K562 (cell line): ENCODE measurements at regions not wholly inside any gene's neighbourhood (a gene's known extent, or its start where the extent isn't known, plus 50 kb on each side); places are given as distances from the start of the nearest gene placed in this dataset.
A peak's percentile ranks its signal among the peaks of the same experiment; 100 is the strongest.

ENCODE experiments used
- ARID3B ChIP-seq: fragments of 250-450 bp; sonication (Bioruptor Pico); IDR thresholded peaks from 2 replicates; pipeline ENCODE4 v1.4.0; 2020; ENCODE audit warnings: borderline replicate concordance
- ETV1 ChIP-seq: fragments of 450-650 bp; conservative IDR thresholded peaks from 2 replicates; pipeline ENCODE4 v1.6.1; 2016; ENCODE audit warnings: missing genetic modification characterization, control low read depth, low read depth, missing compliant biosample characterization
- GTF2F1 ChIP-seq: IDR thresholded peaks from 2 replicates; pipeline ENCODE4 v1.6.1; 2011; ENCODE audit warnings: low read depth, low read length, improper control_type of control experiment
- HCFC1 ChIP-seq: IDR thresholded peaks from 2 replicates; pipeline ENCODE4 v1.6.1; 2012; ENCODE audit warnings: low read depth, low read length, improper control_type of control experiment
- KLF1 ChIP-seq: fragments of 450-650 bp; IDR thresholded peaks from 2 replicates; pipeline ENCODE4 v1.6.1; 2016; ENCODE audit warnings: missing genetic modification characterization, missing compliant biosample characterization
- MITF ChIP-seq: IDR thresholded peaks from 2 replicates; pipeline ENCODE4 v1.6.1; 2014; ENCODE audit warnings: antibody characterized with exemption
- MLLT1 ChIP-seq, 2 experiments: fragments of 450-650 bp; IDR thresholded peaks; 2 replicates each; pipeline ENCODE4 v1.6.1; 2016
- NCOA1 ChIP-seq: fragments of 450-650 bp; IDR thresholded peaks from 2 replicates; pipeline ENCODE4 v1.6.1; 2016; ENCODE audit warnings: low read depth
- POLR2A ChIP-seq: fragments of 450-650 bp; conservative IDR thresholded peaks from 2 replicates; pipeline ENCODE4 v1.6.1; 2016
- RB1 ChIP-seq: fragments of 450-650 bp; IDR thresholded peaks from 2 replicates; pipeline ENCODE4 v1.6.1; 2017; ENCODE audit warnings: low read depth, mild to moderate bottlenecking
- REST ChIP-seq, 2 experiments: fragments of 450-650 bp; formaldehyde crosslinking in 1 of 2; IDR thresholded peaks; 2 replicates each; pipeline versions ENCODE4 v1.4.0 to v1.6.1; 2014 to 2020; ENCODE audit warnings: mild to moderate bottlenecking in 2 of 2, borderline replicate concordance in 1 of 2, low read depth in 1 of 2
- SMARCA5 ChIP-seq: fragments of 450-650 bp; IDR thresholded peaks from 2 replicates; pipeline ENCODE4 v1.6.1; 2016
- UBTF ChIP-seq, 2 experiments: IDR thresholded peaks; 2 replicates each; pipeline ENCODE4 v1.6.1; 2012; ENCODE audit warnings: improper control_type of control experiment in 2 of 2, low read depth in 2 of 2, low read length in 2 of 2, borderline replicate concordance in 1 of 2
- ZNF431 ChIP-seq: sonication (generic); formaldehyde crosslinking; IDR thresholded peaks from 2 replicates; pipeline ENCODE4 v1.8.0; 2022; ENCODE audit warnings: mild to moderate bottlenecking, missing genetic modification reagents

GRCh38 chr6:146875927-146876270 is 277.1 kb downstream of the ADGB start (continued):
- TF ChIP-seq UBTF (IDR thresholded peaks at IDR 0.05; ENCODE audit: borderline replicate concordance in 1 of 2, low read depth in 2 of 2, low read length in 2 of 2) = no peak
- no peak for TF ChIP-seq RB1
- TF ChIP-seq GTF2F1 = no peak
- no peak for TF ChIP-seq REST (IDR thresholded peaks at IDR 0.05; ENCODE audit: borderline replicate concordance)
- no peak for TF ChIP-seq REST (CRISPR knock-in tag; IDR thresholded peaks at IDR 0.05; ENCODE audit: low read depth)
- no peak for TF ChIP-seq MITF
- 0 out of 4 replicates have a peak, but pooled peaks of 1 of the 2 experiments have one; percentile 11 for TF ChIP-seq MLLT1 (IDR thresholded peaks at IDR 0.05)
- TF ChIP-seq HCFC1 = no peak
- no peak for TF ChIP-seq ARID3B (CRISPR knock-in tag)
- TF ChIP-seq KLF1 (tag) = no peak
- TF ChIP-seq SMARCA5 = 0 out of 2 replicates have a peak, but pooled peaks have one; percentile 51
- TF ChIP-seq ETV1 (tag) = no peak
- TF ChIP-seq ZNF431 (CRISPR knock-in tag) = peak; percentile 75; the same call in 1 of the 2 replicates
- 0 out of 2 replicates have a peak, but pooled peaks have one; percentile 25 for TF ChIP-seq POLR2A
- TF ChIP-seq NCOA1 = no peak
